ENCODE measurements at regions not wholly inside any gene's neighbourhood (a gene's known extent, or its start where the extent isn't known, plus 50 kb on each side); places are given as distances from the start of the nearest gene placed in this dataset.

- no peak for DNase-seq
These were observed 233.6 kb upstream of the BMP2 start for GRCh38 chr20:6533761-6534479.

- DNase-seq, result no peak
These were observed 234.1 kb upstream of the BMP2 start for GRCh38 chr20:6533351-6533750.

- no peak for DNase-seq
These were observed 236.6 kb upstream of the BMP2 start for GRCh38 chr20:6530779-6531315.

GRCh38 chr20:6530254-6530653, 237.2 kb upstream of the BMP2 start:
- DNase-seq, result no peak

GRCh38 chr20:6525447-6526303, 241.8 kb upstream of the BMP2 start:
- no peak for DNase-seq

GRCh38 chr20:6524305-6524704, 243.2 kb upstream of the BMP2 start:
- DNase-seq, result no peak

- DNase-seq, result no peak
These were observed 247.9 kb upstream of the BMP2 start for GRCh38 chr20:6519556-6519955.

GRCh38 chr20:6515261-6515660, 252.2 kb upstream of the BMP2 start:
- no peak for DNase-seq

GRCh38 chr20:6513599-6513998, 253.9 kb upstream of the BMP2 start:
- DNase-seq, result no peak

GRCh38 chr20:6509374-6509773, 258.1 kb upstream of the BMP2 start:
- no peak for DNase-seq

- no peak for DNase-seq
These were observed 260.6 kb upstream of the BMP2 start for GRCh38 chr20:6506906-6507305.

GRCh38 chr20:6504826-6505225, 262.7 kb upstream of the BMP2 start:
- DNase-seq, result no peak

- DNase-seq, result no peak
These were observed 263.3 kb upstream of the BMP2 start for GRCh38 chr20:6504179-6504578.

GRCh38 chr20:6502999-6503398, 264.5 kb upstream of the BMP2 start:
- no peak for DNase-seq

- DNase-seq, result no peak
These were observed 265.3 kb upstream of the BMP2 start for GRCh38 chr20:6502219-6502618.

GRCh38 chr20:6501061-6501460, 266.4 kb upstream of the BMP2 start:
- DNase-seq, result no peak

- DNase-seq, result no peak
These were observed 267.9 kb upstream of the BMP2 start for GRCh38 chr20:6499566-6499965.

GRCh38 chr20:6496874-6497273, 270.6 kb upstream of the BMP2 start:
- no peak for DNase-seq

- DNase-seq, result no peak
These were observed 271.6 kb upstream of the BMP2 start for GRCh38 chr20:6495907-6496306.

GRCh38 chr20:6492271-6493055, 275.0 kb upstream of the BMP2 start:
- DNase-seq, result no peak

- no peak for DNase-seq
These were observed 276.6 kb upstream of the BMP2 start for GRCh38 chr20:6490849-6491248.

GRCh38 chr20:6489361-6490171, 277.9 kb upstream of the BMP2 start:
- peak in 1 of 2 experiments; percentile 44 for DNase-seq

Measured in NCI-H446 (cell line).